Activated naive CD8-positive, alpha-beta T cell (primary cell): ENCODE measurements at regions not wholly inside any gene's neighbourhood (a gene's known extent, or its start where the extent isn't known, plus 50 kb on each side); places are given as distances from the start of the nearest gene placed in this dataset.

Source experiments
- H3K27ac Mint-ChIP-seq: one replicate; pipeline ENCODE4 v1.8.0; 2021; ENCODE audit warnings: mixed read lengths
- H3K27me3 Mint-ChIP-seq: one replicate; pipeline ENCODE4 v1.8.0; 2021; ENCODE audit warnings: mixed read lengths
- H3K36me3 Mint-ChIP-seq: one replicate; pipeline ENCODE4 v1.8.0; 2021; ENCODE audit warnings: mixed read lengths
- H3K4me1 Mint-ChIP-seq: one replicate; pipeline ENCODE4 v1.8.0; 2021; ENCODE audit warnings: low read depth, mixed read lengths
- H3K4me3 Mint-ChIP-seq: one replicate; pipeline ENCODE4 v1.8.0; 2021; ENCODE audit warnings: mild to moderate bottlenecking, mixed read lengths
- H3K9me3 Mint-ChIP-seq: one replicate; pipeline ENCODE4 v1.8.0; 2021; ENCODE audit warnings: low read depth, mixed read lengths

DNA sequence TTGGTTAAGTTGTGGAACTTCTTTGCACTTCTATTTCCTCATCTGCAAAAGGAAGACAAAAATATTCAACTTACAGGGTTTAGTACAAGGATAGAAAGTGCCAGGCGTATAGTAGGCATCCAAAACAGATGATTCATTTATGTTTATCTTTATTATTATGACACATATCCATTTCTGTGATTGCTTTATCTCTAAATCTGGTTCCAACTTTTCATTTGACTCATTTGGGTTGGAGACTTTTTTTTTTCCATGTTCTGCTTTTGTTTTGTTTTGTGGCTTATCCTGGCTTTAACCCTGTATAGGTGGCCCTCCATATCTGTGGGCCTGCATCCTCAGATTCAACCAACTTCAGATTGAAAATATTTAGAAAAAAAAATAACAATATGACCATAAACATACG lies 186.7 kb upstream of the SLC24A2 start:
- peaks cover 2% of the 10 kb centered on the region for H3K36me3 Mint-ChIP-seq
- H3K9me3 Mint-ChIP-seq: no peaks in the 10 kb centered on the region
- no peak overlapping the region for H3K4me3 Mint-ChIP-seq
- peak overlapping the region; percentile 94 for H3K27ac Mint-ChIP-seq
- no peaks in the 10 kb centered on the region for H3K27me3 Mint-ChIP-seq
- peaks cover 26% of the 10 kb centered on the region for H3K4me1 Mint-ChIP-seq

DNA sequence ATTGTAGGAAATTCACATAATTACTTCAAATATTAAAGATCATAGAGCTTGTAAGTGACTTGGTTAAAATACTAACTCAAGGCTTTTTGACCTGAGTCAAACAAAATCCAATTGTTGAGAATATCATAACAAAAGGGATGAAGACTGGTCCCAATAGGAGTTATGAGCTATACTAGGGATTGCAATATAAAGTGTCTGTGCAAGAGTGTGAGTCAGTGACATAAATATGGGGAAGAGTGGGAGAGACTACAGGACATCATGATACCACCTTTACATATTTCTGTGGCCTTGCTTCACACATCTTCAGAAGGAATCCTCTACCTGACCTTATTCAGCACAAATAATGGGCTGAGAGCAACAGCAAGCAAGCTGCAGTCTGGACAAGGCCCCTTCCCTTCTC lies 180.9 kb upstream of the SLC24A2 start:
- no peaks in the 10 kb centered on the region for H3K36me3 Mint-ChIP-seq
- H3K4me1 Mint-ChIP-seq: peaks cover 13% of the 10 kb centered on the region
- H3K27ac Mint-ChIP-seq: no peak overlapping the region
- H3K27me3 Mint-ChIP-seq: no peaks in the 10 kb centered on the region
- H3K4me3 Mint-ChIP-seq: no peak overlapping the region
- no peaks in the 10 kb centered on the region for H3K9me3 Mint-ChIP-seq

DNA sequence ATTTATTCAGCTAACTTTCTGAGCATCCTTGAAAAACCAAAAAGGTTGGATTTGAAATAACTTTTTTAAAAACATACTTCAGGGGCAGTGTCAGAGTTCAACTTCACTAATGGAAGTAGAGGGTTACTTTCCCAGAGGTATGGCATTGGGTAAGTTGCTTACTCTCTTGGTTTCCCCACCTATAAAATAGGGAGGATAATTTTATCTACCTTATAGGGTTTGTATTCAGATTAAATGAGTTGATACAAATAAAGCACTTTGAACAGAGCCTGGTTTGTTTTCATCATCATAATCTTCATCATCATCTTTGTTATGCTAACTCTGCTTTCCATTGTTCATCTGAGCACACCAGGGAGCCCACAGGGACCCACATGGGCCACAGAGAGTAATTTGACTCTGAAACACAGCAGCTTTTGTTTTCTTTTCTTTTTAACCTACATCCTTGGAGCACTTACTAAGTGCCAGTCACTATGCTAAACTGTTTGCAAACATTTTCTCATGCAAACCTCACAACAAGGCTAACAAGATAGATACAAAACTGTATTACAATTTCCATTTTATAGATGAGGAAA lies 179.1 kb upstream of the SLC24A2 start:
- no peak overlapping the region for H3K27ac Mint-ChIP-seq
- H3K36me3 Mint-ChIP-seq: no peaks in the 10 kb centered on the region
- H3K27me3 Mint-ChIP-seq: no peaks in the 10 kb centered on the region
- H3K4me1 Mint-ChIP-seq: peaks cover 11% of the 10 kb centered on the region
- no peaks in the 10 kb centered on the region for H3K9me3 Mint-ChIP-seq
- H3K4me3 Mint-ChIP-seq: no peak overlapping the region

DNA sequence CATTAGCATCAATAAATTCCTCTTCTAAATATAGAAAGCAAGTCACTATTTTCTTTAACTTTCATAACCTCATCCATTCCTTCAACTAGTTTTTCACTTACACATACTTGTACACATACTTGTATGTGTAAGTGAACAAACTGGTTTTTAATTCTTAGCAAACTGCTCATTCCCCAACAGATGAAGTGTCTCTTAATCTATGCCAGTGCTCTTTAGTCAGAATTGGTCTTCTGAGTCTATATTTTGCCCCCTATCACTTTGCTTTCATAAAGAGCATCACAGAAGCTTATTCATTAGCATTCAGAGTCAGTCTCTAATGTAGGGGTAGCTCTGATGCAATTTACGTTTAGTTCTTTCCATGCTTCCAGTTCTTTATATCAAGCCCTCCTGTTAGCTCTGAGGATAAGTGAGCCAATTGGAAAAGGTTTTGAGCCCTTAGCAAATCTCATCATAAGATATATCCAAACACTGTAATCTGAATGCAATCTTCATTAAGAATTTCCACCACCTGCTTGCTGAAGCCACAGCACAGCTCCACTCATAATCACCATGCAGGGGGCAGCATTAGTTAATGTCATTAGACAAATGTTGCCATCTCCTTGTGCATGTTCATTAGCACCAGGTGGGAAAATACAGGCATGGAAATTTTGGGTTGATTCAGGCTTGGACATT lies 178.5 kb upstream of the SLC24A2 start:
- Mint-ChIP-seq H3K27me3 (no peaks in the 10 kb centered on the region), H3K9me3 (no peaks in the 10 kb centered on the region), H3K27ac (no peak overlapping the region), H3K4me3 (no peak overlapping the region), H3K4me1 (peaks cover 11% of the 10 kb centered on the region), H3K36me3 (no peaks in the 10 kb centered on the region)

DNA sequence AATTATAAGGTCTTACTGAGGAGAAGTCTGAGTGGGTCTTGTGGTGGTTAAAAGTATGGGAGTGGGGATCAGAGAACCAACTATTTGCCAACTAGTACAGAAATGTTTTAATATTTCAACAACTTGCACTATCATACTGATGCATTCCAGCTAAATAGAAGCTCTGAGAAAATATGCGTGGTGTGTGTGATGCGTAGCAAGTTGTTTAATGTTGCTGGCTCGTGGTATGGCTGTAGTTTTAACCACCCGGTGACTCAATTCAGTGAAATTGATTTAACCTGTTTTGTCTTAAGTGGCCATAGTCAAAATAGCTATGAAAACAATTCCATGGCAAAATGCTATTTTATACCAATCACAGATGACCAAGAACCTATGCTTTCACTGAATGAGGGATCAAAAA lies 176.5 kb upstream of the SLC24A2 start:
- Mint-ChIP-seq H3K9me3 (no peaks in the 10 kb centered on the region), H3K4me3 (no peak overlapping the region), H3K27ac (no peak overlapping the region), H3K36me3 (peaks cover 3% of the 10 kb centered on the region), H3K4me1 (peaks cover 11% of the 10 kb centered on the region), H3K27me3 (no peaks in the 10 kb centered on the region)

DNA sequence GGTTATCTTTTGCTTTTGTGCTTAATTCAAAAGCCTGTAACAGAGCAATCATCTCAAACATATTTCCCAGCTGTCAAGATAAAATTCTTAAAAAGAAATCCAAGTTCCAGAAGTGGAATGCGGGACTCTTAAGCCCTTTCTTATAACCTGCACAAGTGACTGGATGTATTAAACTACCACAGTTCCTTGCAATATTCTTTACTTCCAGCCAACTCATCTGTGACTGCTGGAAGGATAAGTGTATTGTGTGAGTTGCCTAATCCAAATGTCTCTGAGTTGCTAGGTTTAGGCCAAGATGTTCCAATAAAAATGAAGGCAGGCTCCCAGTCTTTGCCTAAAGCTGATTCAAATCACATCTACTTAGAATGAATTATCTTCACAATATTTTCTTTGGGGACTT lies 159.2 kb upstream of the SLC24A2 start:
- H3K27ac Mint-ChIP-seq: no peak overlapping the region
- peaks cover 2% of the 10 kb centered on the region for H3K9me3 Mint-ChIP-seq
- no peak overlapping the region for H3K4me3 Mint-ChIP-seq
- H3K36me3 Mint-ChIP-seq: no peaks in the 10 kb centered on the region
- H3K27me3 Mint-ChIP-seq: peaks cover 3% of the 10 kb centered on the region
- H3K4me1 Mint-ChIP-seq: peaks cover 11% of the 10 kb centered on the region

DNA sequence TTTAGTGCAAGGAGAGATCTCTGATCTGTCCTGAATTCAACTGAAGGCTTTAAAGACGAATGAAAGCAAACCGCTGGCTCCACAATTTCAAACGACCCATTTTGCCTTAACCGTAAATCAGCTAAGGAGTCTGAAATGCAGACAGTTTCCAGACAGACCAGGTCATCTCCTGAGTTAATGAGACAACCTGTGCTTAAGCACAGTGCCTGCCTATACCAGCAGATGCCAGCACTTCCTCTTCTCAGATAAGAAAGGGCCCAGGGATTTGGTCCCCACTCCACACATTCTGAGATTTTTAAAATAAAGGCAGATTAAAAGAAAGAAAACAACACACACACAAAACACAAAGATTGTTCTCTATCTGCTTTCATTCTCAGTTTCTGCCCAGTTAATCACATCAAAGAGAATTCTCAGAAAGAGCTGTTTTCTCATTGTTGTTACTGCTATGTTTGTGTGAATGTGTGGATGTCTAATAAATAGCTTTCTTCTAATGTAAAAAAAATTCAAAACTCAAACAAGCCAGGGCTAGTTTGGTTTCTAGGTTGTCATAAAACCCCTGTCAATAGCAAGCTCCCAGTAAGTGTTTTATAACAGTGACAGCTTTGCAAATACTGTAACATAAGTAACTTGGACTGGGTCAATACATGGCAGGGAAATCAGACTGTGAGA lies 157.7 kb upstream of the SLC24A2 start:
- Mint-ChIP-seq H3K9me3 (no peaks in the 10 kb centered on the region), H3K27ac (no peak overlapping the region), H3K36me3 (no peaks in the 10 kb centered on the region), H3K4me3 (no peak overlapping the region), H3K27me3 (peaks cover 3% of the 10 kb centered on the region), H3K4me1 (peaks cover 11% of the 10 kb centered on the region)

DNA sequence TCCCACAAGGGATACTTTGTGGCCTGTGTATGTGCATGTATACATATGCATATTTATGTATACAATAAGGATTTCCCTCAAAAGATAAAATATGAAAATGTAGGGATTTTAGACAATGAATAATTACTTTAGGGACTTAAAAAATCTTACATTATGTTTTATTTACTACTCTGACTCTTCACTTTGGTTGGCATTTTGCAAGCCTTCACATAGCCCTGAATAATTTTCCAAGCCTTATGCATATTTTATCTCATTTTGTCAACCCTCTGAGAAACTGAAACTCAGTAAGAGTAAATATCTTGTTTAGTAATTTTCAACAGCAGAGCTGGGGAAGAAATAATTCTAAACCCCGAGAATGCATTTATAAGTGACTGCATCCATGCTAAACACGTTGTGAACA lies 153.0 kb upstream of the SLC24A2 start:
- H3K4me1 Mint-ChIP-seq: peaks cover 8% of the 10 kb centered on the region
- H3K9me3 Mint-ChIP-seq: no peaks in the 10 kb centered on the region
- no peak overlapping the region for H3K27ac Mint-ChIP-seq
- H3K36me3 Mint-ChIP-seq: no peaks in the 10 kb centered on the region
- H3K4me3 Mint-ChIP-seq: no peak overlapping the region
- H3K27me3 Mint-ChIP-seq: peaks cover 3% of the 10 kb centered on the region

DNA sequence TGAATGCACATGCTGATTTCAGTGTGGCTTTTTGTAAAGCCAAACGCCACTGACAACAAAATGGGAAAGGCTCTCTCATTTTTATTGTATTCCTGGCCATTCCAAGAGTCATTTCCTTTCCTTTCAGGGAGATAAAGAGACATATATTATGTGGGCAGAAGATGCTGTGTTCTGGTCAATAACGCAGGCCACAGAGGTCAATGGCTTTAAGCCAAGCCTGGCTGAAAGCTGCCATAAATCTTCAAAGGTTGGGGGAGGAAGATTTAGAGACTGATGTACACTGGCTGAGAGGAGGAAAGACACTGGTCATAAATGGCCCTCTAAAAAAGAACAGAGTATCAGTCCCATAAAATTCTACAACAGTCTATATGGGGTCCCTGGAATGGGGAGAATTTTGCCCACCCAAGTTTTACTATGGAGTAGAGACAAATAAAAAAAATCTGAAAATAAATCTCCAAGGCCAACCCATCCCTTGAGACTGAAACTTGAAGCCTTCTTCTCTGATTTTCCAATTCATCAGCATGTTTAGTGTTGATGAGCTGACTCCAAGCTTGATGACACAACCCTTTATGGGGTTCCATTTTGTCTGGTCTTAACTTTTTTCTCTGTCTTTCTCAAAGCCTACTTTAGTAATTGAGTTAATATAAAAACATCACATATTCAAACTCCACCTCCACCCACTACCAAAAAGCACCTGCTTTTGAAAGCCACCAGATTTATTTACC lies 152.1 kb upstream of the SLC24A2 start:
- Mint-ChIP-seq H3K27me3 (peaks cover 3% of the 10 kb centered on the region), H3K4me3 (no peak overlapping the region), H3K9me3 (no peaks in the 10 kb centered on the region), H3K36me3 (no peaks in the 10 kb centered on the region), H3K27ac (no peak overlapping the region), H3K4me1 (no peaks in the 10 kb centered on the region)

DNA sequence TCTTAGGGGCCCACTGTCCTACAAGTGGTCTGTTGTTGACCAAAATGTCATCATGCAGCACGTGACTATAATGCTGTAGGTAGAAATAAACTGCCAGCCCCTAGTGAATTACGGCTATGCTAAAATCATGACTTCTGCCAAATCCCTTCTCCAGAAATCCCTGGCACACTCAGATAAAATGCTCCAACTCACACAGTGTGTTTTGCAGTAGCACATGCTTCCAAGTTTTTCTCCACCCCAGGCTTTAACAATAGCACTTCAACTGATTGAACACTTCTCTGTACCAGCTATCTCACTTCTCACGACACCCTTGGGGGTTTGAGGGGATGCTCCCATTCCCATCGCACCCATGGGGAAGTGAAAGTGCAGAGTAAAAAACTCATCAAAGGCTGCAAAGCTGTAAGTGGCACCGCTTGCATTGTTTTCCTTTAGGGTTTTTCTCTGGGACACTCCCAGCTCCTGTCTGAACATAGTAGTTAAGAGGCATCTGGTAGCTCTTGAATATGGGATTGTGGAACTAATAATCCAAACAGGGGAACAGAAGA lies 151.0 kb upstream of the SLC24A2 start:
- H3K27me3 Mint-ChIP-seq: peaks cover 3% of the 10 kb centered on the region

DNA sequence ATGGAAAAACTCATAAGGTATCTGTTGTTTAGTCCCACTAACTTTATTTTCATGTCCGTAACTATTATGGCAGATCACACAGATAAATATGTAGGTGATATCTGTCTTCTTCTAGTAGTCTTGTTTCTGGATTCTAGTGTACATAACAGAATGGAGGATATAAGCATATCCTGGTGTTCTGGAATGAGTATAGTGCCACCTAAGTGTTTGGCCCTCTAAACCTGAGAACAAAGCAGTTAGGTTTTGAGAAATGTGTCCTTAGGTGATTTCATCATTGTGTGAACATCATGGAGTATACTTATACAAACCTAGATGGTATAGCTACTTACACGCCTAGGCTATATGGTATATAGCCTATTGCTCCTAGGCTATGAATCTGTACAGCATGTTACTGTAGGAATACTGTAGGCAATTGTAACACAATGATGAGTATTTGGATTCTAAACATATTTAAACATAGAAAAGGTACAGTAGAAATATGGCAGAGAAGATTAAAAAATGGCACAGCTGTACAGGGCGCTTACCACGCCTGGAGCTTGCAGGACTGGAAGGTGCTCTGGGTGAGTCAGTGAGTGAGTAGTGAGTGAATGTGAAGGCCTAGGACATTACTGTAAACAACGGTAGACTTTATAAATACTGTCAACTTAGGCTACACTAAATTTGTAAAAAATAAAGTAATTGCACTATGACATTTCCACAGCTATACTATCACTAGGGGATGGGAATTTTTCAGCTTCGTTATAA lies 150.3 kb upstream of the SLC24A2 start:
- no peak overlapping the region for H3K27ac Mint-ChIP-seq
- no peaks in the 10 kb centered on the region for H3K9me3 Mint-ChIP-seq
- no peaks in the 10 kb centered on the region for H3K36me3 Mint-ChIP-seq
- peaks cover 2% of the 10 kb centered on the region for H3K27me3 Mint-ChIP-seq
- peaks cover 3% of the 10 kb centered on the region for H3K4me1 Mint-ChIP-seq
- no peak overlapping the region for H3K4me3 Mint-ChIP-seq

More for the DNA sequence above, 151.0 kb upstream of the SLC24A2 start:
- Mint-ChIP-seq H3K4me3 (no peak overlapping the region), H3K27ac (no peak overlapping the region), H3K9me3 (no peaks in the 10 kb centered on the region), H3K4me1 (no peaks in the 10 kb centered on the region), H3K36me3 (no peaks in the 10 kb centered on the region)

DNA sequence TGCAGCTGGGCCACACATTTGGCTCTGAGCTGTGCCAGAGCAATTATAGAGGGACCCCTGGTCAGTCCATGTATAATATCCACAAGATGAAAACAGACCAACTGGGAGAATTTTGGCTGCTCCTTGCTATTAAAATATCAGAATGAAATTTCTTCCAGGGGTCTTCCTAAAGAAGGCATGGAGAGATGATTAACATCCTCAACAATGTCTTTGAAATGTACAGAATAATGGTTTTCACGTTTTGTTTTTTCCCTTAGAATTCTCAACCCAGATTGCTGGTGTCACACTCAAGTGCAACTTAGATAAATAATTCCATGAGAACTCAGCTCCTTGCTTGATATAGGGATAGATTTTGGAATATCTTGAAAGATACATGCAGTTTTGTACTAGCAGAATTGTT lies 148.3 kb upstream of the SLC24A2 start:
- peaks cover 11% of the 10 kb centered on the region for H3K27me3 Mint-ChIP-seq
- H3K9me3 Mint-ChIP-seq: no peaks in the 10 kb centered on the region
- H3K4me1 Mint-ChIP-seq: peaks cover 5% of the 10 kb centered on the region
- H3K27ac Mint-ChIP-seq: no peak overlapping the region
- H3K36me3 Mint-ChIP-seq: no peaks in the 10 kb centered on the region
- no peak overlapping the region for H3K4me3 Mint-ChIP-seq

DNA sequence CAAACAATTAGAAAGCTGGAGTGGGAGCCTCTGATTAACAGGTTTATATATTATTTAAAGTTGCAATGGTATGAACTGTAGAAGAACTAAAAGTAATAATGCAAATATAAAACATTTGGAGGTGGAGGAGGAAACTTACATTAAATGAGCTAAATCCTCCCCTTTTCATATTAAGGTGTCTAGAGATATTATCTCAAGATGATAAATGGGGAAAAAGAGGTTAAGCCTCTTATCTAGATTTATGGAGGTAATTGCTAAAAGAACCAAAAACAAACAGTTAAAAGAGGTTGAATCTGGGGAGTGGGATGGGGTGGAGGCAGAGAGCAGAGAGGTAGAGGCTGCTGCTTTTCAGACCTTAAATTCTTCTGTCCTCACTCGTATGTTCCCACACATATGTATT lies 147.8 kb upstream of the SLC24A2 start:
- no peaks in the 10 kb centered on the region for H3K9me3 Mint-ChIP-seq
- H3K27me3 Mint-ChIP-seq: peaks cover 11% of the 10 kb centered on the region
- no peaks in the 10 kb centered on the region for H3K36me3 Mint-ChIP-seq
- no peak overlapping the region for H3K4me3 Mint-ChIP-seq
- no peak overlapping the region for H3K27ac Mint-ChIP-seq
- peaks cover 5% of the 10 kb centered on the region for H3K4me1 Mint-ChIP-seq

DNA sequence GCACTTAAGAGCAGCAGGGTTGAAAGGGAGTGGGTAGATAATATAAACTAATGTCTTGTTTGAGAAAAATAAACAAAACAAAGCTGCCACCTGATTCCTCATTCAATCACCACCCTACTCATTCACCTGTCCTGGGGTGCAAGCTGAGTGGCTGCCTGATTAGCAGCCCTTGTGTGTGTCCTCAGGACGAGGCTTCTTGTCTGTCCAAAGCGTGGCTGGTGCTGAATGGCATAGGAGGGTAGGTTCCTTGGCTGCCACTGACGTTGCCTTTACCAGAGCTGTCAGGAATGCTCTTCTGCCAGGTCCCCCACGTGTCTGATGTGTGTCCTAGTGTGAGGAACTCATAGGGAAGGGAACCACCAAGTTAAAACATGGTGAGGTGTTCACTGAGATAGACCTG lies 146.6 kb upstream of the SLC24A2 start:
- Mint-ChIP-seq H3K27me3 (peaks cover 11% of the 10 kb centered on the region), H3K4me1 (peaks cover 5% of the 10 kb centered on the region), H3K9me3 (no peaks in the 10 kb centered on the region), H3K36me3 (no peaks in the 10 kb centered on the region), H3K4me3 (no peak overlapping the region), H3K27ac (no peak overlapping the region)
